Islet precursor cell (in vitro differentiated cells): ENCODE measurements at regions not wholly inside any gene's neighbourhood (a gene's known extent, or its start where the extent isn't known, plus 50 kb on each side); places are given as distances from the start of the nearest gene placed in this dataset.
"Not testable (repeated sequence)": the region's sequence is repeated elsewhere in the genome, so short reads cannot be mapped to it uniquely, and the experiment has no call there.

Source experiments
- DNase-seq: peaks from one replicate; pipeline ENCODE4 v3.0.0-alpha.2; 2018

DNA sequence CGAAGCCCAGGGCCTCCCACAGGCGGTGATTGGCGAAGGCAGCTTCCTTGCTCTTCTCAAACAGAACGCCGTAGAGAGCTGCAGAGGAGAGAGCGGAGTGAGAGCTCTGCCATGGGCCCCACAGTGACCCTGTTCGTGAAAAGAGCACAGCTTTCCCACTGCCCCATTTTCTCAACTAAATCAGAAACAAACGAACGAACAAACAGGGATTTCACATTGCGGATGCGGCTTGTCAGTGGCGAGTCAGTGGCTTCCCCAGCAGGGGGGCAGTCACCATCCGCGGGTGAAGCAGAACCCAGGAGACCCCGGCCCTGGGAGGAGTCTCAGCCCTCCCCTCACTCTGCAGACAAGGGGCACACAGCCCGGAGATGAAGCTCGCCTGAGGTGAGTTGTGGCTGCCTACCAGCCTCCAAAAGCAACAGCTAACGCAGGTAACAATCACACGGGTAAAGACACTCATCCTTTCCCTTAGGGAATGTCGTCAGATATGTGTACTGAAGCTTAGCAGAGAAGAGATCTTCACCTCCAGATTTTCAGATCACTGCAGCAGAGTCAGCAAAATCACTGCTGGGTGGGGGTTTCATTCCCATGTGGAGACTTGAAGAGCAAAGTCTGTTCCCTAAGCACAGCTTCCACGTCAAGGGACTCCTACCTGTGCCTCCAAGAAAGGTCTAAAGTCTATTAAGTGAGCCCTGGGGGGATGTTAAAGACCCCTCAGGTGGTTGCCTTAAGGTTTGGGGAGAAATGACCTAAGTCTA, 51.2 kb upstream of the GPR31 start:
- DNase-seq, result peak; percentile 50

DNA sequence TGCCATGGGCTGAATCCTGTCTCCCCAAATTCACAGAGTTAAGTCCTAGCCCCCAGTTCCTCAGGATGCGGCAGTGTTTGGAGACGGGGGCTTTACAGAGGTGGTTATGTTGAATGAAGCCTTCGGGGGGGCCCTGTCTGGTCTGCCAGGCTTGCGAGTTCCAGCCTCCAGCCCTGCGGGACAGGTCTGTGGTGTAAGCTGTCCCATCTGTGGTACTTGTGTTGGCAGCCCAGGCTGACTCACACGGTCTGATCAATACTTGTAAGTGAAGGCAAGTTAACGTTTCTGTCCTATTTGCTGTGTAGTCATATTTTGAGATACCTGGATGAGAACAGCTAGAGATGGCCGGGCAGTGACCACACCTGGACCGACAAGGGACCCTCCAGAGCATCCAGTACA, 51.8 kb upstream of the GPR31 start:
- no peak for DNase-seq

DNA sequence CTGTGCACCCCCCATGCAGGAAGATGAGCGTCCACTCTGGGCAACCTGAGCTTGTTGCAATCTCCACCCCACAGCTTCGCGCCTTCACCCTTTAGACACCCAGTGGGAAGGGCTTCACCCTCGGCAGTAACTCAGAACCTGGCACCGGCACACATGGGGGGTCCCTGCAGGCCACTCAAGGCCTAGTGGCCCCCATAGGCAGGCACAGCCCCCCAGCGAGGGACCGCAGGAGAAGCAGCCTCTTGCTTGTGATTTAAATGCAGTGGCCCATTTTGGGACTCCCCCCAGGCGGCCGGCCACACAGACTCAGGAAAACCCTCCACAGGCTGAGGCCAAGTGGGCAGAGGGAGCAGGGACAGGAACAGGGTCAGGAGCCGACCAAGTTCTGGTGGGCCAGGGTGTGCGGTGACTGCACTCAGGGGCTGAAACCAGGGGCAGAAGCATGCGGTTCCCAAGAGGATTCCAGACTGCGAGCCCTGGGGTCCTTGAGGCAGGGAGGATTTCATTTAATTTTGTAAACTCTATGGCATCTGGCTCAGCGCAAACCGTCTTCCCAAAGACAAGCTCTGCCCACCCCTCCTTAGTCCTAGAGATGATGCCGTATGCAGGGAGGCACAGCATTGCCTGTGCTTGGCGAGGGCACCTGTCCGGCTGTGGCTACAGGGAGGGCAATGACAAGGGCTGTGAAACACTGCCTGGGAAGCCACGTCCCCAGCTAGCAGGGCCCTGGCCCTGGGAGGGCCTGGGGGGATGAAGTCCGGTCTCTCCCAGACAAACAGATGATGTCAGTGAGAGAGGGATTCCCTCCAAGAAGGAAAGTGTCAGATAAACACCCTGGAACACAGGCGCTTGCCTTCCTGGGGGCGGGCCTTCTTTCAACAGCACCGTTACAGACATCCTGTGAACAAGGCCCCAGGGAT, 52.9 kb upstream of the GPR31 start:
- peak; percentile 94 for DNase-seq

DNA sequence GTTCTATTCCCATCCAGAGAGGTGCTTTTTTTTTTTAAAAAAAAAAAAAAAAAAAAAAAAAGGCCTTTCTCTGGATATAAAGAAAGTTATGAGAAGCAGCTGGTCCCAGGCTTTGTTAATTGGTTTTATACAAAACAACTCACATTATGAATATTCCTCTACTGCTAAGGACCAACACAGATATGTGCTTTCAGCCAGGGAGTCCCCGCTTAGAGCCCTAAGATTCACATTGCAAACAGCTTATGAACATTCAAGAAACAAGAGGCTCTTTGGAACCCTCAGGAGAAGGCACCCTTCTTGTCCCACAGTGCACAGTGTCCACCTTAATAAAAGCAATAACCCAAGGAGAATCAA, 53.5 kb upstream of the GPR31 start:
- DNase-seq, result no peak

DNA sequence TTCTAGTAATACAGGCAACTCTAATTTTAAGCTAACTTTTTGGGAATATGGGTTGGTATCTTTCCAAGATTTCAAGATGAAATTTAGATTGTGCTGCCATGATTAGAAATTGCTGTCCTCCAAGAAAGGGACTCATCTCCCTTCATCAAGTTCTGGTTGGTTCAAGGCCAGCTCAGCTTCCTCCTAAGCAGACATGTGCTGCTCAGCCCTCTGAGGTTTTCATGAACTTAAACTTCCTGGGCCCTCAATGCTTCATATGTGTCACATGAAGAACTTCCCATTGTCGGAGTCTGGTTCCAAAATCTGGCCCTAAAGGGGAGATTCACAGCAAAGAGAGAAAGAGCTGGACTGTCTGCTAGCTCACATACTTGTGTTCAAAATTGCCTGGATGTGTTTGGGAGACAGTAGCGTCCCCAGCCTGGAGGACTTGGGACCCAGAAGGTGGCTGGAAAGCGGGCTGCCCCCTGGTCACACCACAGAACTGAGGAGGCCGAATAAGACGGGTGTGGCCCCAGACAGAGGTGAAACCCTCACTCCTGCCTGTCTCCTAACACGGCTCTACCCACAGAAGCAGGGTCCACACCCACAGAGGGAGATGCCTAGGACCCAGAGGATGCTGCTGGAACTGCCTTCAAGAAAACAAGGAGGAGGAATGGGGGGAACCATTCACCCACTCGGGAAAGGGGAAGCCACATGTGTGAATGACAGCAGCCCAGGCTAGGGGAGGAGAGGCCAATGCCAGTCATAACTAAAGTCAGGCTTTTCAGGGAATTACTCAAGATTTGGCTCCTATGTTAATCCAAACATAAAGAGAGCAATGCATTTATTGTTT, 54.3 kb upstream of the GPR31 start:
- no peak for DNase-seq

DNA sequence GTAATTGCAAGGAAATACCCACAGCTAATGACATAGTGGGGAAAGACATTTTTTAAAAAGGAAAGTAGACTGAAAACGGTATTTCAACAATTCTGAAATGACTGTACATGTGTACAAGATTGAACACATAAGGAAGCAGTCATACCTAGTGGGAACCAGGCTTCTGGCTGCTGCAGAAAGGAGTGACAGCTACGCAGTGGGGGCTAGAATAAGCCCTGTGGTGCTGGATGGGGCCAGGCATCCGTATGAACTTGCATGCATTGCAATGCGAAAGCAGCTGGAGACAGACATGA, 54.9 kb upstream of the GPR31 start:
- no peak for DNase-seq

DNA sequence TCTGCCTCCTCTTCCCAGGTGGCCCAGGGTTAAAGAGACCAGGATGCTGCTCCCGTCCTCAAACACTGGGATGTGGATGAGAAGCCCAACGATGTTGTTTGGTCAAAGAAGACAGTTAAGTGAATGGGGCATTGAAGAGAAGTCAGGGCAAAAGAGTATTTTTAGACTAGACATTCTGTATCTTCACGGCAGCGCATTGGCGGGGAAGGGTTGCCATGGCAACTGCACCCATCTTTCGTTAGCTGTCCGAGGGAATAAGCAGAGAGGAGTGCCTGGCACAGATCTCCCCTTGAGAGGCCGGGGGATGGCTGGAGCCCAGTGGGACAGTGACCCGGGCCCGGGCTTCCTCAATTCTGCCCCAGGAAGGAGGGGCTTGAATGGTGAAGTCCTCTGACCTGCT, 56.4 kb upstream of the GPR31 start:
- DNase-seq, result no peak

DNA sequence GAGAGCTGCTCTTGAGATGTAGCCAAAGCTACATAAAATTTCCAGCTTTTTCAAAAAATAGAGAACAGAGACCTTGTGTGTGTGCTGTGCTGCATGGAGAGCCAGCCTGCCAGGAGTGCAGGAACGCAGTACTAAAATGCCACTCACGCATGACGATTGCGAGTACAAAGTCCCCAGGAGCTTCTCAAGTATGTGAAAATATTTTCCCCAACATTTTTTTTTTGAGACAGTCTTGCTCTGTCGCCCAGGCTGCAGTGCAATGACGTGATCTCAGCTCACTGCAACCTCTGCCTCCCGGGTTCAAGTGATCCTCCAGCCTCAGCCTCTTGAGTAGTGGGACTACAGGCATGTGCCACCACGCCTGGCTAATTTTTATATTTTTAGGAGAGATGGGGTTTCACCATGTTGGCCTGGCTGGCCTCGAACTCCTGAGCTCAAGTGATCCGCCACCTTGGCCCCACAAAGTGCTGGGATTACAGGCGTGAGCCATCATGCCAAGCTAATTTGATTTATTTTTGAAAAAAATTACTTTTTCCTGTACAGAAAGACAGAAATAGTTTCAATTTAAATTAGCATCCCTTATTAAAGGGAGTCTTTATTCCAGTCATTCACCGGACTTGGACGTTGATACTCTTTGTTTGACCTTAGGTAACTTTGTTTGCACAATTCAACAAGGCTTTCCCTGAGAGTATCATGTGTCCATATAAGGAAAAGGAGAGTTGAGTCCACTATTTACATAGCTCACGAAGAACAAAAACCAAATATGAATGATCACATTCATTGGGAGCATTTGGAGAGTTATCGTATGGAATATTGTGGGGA, 57.9 kb upstream of the GPR31 start:
- DNase-seq, result not testable (repeated sequence)

DNA sequence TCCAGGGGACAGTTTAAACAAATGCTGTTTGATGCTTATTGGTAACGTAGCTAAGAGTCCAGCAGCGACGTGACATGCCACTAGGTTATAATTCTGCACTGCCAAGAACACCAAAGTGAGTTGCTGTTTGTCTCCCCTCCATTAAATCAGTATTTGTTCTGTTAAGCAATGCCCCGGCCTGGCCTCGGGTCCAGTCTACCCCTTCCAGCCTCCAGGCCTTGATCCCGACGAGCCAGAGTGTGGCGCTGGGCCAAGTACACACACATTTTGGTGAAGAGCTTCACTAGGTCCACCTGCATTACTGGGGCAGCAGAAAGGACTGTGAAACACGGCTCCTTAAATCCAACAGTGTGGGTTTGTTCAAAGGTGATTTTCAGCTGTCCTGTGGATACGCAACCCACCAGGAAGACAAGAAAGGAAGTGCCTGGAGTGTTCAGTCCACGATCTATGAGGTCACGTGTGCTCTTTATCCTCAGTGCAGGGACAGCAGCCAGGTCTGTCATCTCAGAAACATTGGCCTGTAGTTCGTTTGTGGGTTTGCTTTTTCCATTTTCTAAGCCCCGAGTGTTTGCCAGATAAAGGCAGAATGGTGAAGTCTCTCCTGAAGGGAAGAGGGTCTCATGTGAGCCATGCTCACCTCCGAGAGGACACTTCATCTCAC, 58.7 kb upstream of the GPR31 start:
- peak; percentile 17 for DNase-seq

DNA sequence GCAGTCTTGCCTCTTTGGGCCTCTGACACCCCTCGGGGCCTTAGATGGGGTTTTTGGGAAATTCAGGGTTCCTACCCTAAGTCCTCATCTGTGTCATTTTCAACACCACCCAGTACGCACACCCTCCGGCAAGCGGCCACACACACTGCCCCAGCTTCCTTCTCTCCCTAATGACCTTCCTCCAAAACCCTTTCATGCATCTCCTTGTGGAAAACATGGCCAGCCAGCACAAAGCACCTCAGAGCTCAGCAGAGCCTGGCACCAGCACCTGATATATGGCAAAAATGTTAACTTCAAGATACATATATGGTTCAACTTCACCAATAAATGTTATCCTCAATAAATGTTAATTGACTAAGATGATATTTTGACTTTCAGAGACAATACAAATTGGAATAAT, 59.3 kb upstream of the GPR31 start:
- peak; percentile 18 for DNase-seq

DNA sequence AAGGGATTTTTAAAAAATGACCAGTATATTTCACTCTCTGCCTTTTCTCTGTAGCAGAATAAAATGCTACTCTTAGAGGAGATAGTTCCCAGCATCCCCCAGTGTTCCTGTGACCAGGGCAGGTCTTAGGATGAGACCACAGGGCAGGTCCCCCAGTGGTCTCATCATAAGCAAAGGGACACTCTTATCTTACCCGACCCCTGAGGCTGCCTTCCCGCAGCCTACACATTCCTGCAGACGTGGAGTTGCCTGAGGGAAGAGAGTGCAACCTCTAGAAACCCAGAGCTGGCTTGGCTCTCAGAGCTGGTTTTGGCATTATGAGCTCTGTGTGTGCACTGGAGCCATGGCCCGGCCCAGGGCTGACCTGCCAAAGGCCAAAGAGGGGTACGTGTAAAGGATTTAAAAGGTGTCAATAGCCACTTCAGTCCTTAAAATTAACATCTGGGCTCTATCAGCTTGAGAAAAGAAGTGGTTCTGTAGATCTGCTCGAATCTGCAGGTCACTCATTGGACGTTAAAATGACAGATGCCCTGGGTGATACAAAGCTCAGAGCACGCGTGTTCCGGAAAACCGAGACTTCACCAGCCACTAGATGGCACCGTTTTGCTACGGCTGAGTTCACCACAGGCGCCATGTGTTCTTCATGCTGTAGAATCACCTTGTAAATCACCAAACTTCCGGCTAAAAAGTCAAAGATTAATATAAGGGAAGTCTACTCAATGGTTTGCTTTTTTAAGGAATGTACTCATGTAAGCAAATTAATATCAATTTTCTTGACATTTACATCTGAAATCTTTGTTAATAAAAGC, 60.4 kb upstream of the GPR31 start:
- peak; percentile 56 for DNase-seq

DNA sequence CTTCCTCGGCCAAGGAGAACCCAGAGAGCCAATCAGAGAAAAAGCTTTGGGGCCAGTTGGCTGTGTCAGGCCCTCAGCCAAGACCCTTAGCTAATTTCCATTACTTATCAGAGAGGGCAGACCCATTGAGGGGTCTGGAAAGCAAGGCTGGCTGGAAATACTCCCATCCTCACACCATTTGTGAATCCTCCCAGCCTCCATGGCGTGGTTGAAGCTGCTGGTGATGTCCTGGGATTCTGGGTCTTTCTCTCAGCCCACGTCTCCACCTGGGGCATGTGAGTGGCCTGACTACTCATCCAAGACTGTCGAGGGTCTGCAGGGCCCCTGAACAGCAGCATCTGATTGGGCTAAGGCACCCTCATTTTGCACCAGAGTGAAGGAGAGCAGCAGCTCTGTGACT, 61.3 kb upstream of the GPR31 start:
- not testable (repeated sequence) for DNase-seq

DNA sequence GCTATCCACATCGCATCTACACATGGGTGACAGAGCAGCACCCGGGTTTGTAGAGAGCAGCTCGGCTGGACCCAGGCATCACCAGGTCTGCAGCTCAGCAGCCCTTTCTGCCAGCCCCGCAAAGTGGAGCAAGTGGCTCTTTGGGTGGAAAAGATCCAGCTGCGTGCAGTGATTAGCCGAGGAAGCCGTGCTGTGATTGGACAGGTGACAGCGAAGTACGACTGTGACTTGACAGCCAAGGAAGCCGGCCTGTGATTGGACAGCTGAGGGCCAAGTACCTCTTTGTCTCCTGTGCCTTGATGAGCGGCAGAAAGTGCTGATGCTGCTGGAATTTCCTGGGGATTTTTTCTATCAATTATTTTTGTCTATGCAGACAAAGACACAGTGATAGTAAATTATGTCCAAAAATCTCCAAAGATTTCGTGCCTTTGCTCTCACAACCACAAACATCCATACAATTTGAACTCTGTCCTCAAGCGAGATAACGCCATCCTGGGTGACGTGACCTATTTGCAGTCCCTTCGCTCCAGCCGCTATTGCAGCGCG, 62.3 kb upstream of the GPR31 start:
- peak; percentile 45 for DNase-seq

DNA sequence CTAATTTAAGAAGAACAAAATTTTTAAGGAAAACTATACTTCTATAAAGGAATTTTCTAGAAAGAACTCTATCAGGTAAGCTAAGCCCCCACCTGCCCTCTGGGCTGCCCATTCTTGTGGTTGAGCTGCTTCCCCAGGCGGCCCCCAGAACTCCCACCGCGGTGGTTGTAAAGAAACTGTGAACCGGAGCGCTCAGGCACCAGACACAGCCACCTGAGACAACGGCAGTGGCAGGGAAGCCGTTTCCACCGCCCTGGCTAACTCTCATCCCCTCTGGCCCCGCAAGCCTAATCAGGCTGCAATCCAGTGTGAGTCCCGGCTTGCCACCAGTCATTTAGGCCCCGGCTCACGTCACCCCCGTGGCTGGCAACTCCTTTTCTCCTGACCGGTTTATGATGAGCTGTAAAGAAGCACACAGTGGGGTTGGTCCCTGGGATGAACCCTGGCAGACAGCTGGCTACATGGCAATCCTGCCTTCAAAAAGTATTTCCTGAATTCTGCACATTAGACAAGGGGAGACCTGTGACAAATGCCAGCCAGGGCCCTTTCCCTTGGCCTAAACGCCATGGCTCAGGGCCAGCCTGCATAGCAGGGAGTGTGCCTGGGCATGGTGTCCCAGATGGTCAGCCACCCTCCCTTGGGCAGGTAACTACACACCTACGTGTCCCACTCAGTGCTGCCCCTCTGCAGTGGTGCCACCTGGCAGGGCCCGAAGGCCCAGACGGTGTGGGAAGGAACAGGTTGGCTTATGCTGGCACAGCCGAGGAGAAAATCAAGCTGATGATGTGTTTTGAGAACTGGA, 63.8 kb upstream of the GPR31 start:
- peak; percentile 36 for DNase-seq

DNA sequence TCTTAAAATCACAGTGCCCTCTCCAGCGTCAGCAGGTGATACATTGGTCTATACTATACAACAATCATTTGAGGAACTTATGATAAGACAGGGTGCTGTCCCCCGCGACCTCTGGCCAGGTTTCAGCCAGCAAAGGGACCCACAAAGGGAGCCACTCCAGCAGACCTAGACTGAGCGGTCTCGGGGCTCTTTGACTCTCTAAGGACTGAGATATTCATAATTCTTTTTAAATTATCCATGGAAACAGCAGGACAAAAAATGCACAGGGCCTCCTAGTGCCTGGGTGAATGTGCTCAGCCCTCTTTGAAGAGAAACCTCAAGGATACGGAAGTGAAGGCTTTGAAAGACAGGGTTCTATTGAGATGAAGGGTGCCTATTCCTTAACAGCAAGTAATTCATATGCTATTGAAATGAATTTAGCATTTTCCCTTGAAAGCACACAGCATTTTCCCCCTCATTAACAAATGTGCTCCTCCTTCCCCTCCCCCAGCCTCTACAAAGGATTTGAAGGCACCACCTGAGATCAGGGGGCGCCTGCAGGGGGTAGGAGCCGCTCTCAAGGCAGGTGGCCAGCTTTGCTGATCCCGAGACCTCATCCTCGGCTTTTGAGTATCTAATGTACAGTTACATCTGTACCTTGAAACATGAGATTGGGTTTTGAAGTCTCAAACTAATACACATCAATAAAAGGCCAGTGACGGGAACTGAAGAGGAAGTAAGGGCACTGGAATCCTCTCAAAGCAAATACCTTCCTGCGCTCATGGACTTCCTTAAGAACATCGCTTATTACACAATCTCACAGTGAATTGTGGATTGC, 65.3 kb upstream of the UNC93A start:
- peak; percentile 22 for DNase-seq

DNA sequence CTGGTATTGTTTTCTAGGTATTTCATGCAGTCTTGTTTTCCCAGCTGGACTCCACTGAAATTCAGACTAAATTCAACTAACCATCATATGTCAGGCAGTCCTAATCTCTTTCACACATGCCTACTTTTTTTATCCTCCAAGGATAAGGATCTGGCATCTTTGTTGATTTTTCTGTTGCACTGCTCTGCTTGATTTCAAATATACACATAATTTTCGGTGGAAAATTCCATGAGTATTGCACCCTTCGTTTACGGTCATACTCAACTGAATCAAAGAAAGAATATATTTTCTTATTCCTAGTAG, 64.8 kb upstream of the UNC93A start:
- DNase-seq, result no peak

DNA sequence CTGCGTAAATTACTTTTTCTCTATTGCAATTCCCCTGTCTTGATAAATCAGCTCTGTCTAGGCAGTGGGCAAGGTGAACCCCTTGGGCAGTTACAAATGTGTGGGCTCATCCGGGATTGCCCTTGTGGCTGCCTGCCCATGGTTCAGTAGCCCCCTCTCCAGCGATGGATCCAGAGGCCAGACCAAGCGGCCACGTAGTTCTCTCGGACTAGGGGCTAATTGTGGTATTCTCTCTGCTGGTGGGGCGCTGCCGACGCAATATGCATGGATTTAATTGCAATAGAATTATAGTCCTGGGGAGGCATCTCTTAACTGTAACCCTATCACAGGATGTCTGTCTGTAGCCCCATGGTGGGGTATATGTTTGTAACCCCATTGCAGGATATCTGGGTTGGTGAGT, 64.3 kb upstream of the UNC93A start:
- DNase-seq, result peak; percentile 35

DNA sequence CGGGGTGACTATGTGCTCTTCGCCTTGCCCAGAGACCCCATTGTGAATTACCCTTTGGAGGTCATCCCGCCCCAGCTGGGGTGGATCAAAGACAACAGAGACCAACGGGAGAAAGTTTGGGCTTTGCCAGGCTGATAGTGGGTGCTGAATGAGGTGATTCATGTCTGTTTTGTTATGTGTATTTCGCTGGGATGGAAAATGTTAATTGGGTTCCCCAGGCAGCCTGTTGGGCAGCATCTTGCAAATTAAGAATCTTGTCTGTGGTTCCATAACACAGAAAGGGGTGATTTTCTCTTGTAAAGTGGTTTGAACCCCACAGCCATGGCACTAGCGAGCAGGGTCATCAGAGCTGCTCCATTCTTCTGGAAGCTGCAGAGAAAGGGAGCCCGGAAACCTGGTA, 63.1 kb upstream of the UNC93A start:
- DNase-seq, result peak; percentile 48

DNA sequence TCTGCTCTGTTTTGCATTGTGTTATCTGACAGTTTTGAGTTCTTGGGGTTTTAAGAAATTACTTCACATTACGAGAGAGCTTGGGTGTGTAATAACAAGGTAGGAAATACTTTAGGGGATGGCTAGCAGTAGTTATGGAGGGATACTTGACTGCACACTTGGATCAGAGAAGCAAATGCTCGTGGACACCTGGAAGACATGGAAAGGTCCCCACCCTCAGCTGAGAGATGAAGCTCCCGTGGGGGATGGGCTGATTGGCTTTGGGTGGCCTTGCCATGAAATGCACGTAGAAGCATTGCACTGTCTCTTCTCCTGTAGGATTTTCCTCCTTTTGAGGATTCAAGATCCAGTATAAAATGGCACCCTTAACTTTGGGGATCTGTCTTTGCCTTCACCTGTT, 61.5 kb upstream of the UNC93A start:
- peak; percentile 40 for DNase-seq
